Epithelial cell of proximal tubule (primary cell): ENCODE measurements at regions not wholly inside any gene's neighbourhood (a gene's known extent, or its start where the extent isn't known, plus 50 kb on each side); places are given as distances from the start of the nearest gene placed in this dataset.

ENCODE experiments used
- DNase-seq: peaks from one replicate; pipeline ENCODE4 v3.0.0-alpha.2; 2011; ENCODE audit warnings: low read depth
- H3K4me3 ChIP-seq: 2 replicates; pipeline ENCODE4 v1.5.1; 2011; ENCODE audit warnings: low read depth, mild to moderate bottlenecking, low read length
- TF ChIP-seq, protein P1 (sequence below): conservative IDR thresholded peaks from 2 replicates; pipeline ENCODE4 v1.5.1; 2012; ENCODE audit warnings: low read depth, mild to moderate bottlenecking, low read length

DNA sequence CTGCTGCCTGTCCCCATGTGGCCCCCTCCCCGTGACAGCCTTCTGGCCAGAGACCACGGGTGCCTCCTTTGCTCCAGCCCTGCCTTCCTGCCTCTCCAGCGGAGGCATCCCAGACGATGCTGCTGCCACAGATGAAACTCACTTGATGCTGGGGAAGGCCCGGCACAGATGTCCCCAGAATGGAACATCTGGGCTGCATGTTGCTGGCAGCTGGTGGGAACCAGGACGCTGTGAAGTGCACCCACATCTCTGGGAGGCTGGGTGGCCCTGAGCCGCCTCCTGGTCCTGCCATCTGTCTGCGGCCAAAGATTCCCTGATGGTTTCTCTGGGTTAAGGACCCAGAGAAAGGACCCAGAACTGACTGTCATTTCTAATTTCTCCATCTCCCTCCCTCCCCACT is 51.9 kb upstream of the PTPRS start:
- TF ChIP-seq, protein P1, sequence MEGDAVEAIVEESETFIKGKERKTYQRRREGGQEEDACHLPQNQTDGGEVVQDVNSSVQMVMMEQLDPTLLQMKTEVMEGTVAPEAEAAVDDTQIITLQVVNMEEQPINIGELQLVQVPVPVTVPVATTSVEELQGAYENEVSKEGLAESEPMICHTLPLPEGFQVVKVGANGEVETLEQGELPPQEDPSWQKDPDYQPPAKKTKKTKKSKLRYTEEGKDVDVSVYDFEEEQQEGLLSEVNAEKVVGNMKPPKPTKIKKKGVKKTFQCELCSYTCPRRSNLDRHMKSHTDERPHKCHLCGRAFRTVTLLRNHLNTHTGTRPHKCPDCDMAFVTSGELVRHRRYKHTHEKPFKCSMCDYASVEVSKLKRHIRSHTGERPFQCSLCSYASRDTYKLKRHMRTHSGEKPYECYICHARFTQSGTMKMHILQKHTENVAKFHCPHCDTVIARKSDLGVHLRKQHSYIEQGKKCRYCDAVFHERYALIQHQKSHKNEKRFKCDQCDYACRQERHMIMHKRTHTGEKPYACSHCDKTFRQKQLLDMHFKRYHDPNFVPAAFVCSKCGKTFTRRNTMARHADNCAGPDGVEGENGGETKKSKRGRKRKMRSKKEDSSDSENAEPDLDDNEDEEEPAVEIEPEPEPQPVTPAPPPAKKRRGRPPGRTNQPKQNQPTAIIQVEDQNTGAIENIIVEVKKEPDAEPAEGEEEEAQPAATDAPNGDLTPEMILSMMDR: no peak
- no peak for DNase-seq

DNA sequence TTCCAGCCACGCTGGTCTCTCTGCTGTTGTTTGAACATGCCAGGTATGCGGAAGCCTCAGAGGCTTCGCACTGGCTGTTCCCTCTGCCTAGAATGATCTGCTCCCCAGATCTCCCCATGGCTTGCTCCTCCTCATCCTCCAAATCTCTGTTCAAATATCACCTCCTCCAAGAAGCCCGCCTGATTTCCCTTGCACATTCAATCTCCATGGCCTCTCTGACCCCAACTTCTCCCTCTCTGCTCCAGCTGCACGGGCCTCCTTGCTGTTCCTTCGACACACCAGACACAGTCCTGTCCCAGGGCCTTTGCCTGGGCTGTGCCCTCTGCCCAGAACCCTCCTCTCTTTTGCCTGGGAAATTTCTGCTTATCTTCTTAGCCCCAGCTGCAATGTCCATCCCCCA is 52.5 kb upstream of the PTPRS start:
- TF ChIP-seq, protein P1: no peak
- DNase-seq: no peak
- H3K4me3 ChIP-seq: no peak overlapping the region

More for the DNA sequence above, 51.9 kb upstream of the PTPRS start:
- H3K4me3 ChIP-seq: no peak overlapping the region

DNA sequence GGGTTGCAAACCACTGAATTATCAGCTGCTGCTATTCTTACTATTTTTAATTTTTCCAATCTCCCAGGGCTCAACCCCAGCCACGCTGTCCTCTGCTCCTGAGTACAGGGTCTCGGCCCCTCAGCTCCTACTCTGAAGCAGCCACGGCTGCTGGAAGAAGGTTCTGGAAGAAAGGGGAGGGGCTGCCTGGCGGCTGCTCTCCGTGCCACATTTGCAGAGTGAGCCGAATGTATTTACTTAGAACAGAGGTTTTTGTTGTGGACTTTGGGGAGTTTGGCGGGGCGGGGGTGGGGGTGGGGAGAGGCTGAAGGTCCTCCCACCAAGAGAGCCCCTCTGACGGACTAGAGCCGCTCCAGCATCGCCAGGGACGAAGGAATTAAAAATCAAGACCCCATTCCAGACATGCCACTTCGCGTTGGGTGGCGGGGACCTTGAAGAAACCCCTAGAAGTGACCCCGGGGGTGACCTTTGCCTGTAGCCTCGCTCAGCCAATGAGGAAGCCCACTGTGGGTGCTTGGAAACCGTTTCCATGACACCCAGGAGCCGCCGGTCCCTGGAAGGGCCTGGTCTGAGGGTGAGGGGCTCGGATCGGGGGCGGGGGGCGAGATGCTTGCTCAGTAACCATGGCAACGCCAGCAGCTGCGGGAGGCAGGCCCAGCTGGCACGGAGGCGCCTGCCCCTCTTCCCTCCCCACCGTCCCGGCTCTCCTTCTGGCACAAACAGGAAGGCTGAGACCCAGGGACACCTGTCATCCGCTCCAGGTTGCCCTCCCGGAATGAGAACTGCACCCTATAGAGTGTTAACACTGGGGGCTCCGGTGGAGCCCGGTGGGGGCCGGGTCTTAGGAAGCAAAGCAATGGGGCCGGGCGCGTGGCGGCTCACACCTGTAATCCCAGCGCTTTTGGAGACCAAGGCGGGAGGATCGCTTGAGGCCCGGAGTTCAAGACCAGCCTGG is 54.2 kb upstream of the PTPRS start:
- no peak for DNase-seq
- H3K4me3 ChIP-seq: no peak overlapping the region
- TF ChIP-seq, protein P1: no peak

DNA sequence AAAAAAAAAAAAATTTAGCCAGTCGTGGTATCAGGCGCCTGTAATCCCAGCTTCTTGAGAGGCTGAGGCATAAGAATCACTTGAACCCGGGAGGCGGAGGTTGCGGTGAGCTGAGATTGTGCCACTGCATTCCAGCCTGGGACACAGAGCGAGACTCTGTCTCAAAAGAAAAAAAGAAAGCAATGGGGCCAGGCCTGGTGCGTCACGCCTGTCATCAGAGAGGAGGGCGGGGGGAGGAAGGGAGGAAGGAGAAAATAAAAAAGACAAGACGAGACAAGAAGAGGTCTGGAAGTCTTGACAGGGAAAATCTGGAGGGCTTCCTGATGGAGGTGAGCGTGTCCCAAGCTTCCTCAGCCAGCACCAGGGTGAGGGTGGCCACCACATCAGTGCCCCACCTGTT is 54.9 kb upstream of the PTPRS start:
- no peak for DNase-seq
- H3K4me3 ChIP-seq: no peak overlapping the region
- TF ChIP-seq, protein P1: no peak

DNA sequence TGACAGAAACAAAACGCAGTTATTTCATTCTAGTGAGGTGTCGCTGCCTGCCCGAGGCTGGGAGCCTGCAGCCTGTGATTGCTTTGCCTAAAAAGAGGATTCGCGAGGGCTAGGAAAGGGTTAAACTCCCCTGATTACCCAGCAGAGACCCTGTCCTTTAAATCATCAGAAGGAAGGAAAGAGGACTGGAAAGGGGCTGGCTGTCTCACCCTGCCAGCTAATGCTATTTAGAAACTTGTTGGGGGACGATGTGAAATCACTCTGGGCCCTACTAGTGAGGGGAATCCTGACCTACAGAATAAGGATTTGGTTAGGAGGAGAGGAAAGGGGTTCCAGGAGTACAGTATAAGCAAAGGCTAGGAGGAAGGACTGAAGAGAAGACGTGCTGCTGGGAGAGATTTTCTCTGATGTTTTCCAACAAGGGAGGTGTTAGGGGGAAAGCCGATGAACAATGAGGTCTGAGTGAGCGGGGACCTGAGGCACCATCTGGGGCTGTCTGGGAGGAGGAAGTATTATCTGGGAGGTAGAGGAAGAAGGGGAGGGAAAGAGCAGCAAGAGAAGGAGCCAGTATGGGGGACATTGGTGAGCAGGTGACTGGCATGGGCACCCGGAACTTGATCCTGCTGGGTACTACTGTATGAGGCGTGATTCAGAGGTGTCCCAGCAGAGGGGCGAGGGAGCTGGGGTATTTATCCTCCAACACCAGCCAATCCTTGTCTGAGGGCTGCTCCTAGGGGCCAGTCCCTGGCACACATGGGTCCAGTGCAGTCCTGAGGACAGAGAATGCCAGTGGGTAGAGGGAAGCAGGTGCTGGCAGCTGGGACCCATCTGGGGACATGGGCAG is 55.7 kb upstream of the PTPRS start:
- DNase-seq: no peak
- no peak overlapping the region for H3K4me3 ChIP-seq
- TF ChIP-seq, protein P1: no peak

DNA sequence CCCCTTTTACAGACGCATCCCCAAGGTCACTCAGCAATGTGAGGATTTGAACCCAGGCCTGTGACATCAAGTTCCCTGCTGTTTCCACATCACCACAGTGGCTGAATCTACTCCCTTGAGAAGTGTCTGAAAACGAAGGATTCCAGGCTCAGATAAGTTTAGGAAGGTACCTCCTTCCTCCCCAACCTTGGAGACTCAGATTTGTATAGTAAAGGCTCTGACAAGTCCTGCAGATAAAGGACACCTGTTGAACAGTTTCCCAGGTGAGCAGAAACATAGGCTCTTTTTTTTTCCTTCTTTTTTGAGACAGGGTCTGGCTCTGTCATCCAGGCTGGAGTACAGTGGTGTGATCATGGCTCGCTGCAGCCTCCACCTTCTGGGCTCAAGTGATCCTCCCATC is 56.4 kb upstream of the PTPRS start:
- no peak for DNase-seq
- no peak overlapping the region for H3K4me3 ChIP-seq
- TF ChIP-seq, protein P1: no peak
